Lung (tissue), 11 donors: ENCODE measurements at regions not wholly inside any gene's neighbourhood (a gene's known extent, or its start where the extent isn't known, plus 50 kb on each side); places are given as distances from the start of the nearest gene placed in this dataset.

Experiments used
- ATAC-seq: fragments of 200-7000 bp; cut with Tn5 transposase; one replicate; pipeline ENCODE4 v1.9.1; 2020; ENCODE audit warnings: moderate number of reproducible peaks; ENCODE audit not compliant: insufficient read depth, low FRiP score
- DNase-seq, 3 donors: peaks; one replicate each; pipeline ENCODE4 v3.0.0-alpha.2; 2013 to 2017
- H3K27ac ChIP-seq, 2 donors: one replicate each; pipeline ENCODE4 v1.5.1; 2013; ENCODE audit warnings: mild to moderate bottlenecking in 2 of 2, moderate library complexity in 2 of 2, control low read depth in 1 of 2, inconsistent platforms in 1 of 2, low read depth in 1 of 2, low read length in 1 of 2
- H3K27me3 ChIP-seq, 3 donors: one replicate each; pipeline ENCODE4 v1.5.1; 2013; ENCODE audit warnings: low read length in 2 of 3; ENCODE audit not compliant: control insufficient read depth in 3 of 3, insufficient read depth in 3 of 3
- H3K36me3 ChIP-seq, 4 donors: one replicate each; pipeline ENCODE4 v1.5.1; 2013; ENCODE audit warnings: low read length in 4 of 4, mild to moderate bottlenecking in 1 of 4, moderate library complexity in 1 of 4; ENCODE audit not compliant: control insufficient read depth in 4 of 4, insufficient read depth in 4 of 4
- H3K4me1 ChIP-seq, 5 donors: one replicate each; pipeline ENCODE4 v1.5.1; 2013; ENCODE audit warnings: low read length in 5 of 5, mild to moderate bottlenecking in 2 of 5, moderate library complexity in 1 of 5; ENCODE audit not compliant: control insufficient read depth in 5 of 5, insufficient read depth in 5 of 5
- H3K4me3 ChIP-seq: one replicate; pipeline ENCODE4 v1.5.1; 2013; ENCODE audit warnings: mild to moderate bottlenecking, control low read depth, moderate library complexity
- H3K9ac ChIP-seq, 2 donors: one replicate each; pipeline ENCODE4 v1.5.1; 2013; ENCODE audit warnings: low read length in 2 of 2, control low read depth in 1 of 2; ENCODE audit not compliant: insufficient read depth in 1 of 2
- H3K9me3 ChIP-seq, 4 donors: one replicate each; pipeline ENCODE4 v1.5.1; 2013; ENCODE audit warnings: low read length in 3 of 4, mild to moderate bottlenecking in 1 of 4, moderate library complexity in 1 of 4; ENCODE audit not compliant: control insufficient read depth in 4 of 4, insufficient read depth in 3 of 4
- WGBS, 2 donors: extraction: QIAGEN DNeasy Blood & Tissue Kit; methylation state at CpG; one replicate each; pipeline ENCODE4 v1.1.7; 2013; 5-methylcytosine and 5-hydroxymethylcytosine counted together
- TF ChIP-seq, protein P1 (sequence below): IDR thresholded peaks from 2 replicates; pipeline ENCODE4 v1.5.1; 2012; ENCODE audit warnings: mild to moderate bottlenecking; ENCODE audit errors: control extremely low read depth, extremely low read depth
- donor health status: control.
- donor health status: control.
- donor health status: Bipolar disorder and iron deficiency.
- donor health status: healthy.
- donor health status: DM: yes; HTN: yes; CAD: no.

DNA sequence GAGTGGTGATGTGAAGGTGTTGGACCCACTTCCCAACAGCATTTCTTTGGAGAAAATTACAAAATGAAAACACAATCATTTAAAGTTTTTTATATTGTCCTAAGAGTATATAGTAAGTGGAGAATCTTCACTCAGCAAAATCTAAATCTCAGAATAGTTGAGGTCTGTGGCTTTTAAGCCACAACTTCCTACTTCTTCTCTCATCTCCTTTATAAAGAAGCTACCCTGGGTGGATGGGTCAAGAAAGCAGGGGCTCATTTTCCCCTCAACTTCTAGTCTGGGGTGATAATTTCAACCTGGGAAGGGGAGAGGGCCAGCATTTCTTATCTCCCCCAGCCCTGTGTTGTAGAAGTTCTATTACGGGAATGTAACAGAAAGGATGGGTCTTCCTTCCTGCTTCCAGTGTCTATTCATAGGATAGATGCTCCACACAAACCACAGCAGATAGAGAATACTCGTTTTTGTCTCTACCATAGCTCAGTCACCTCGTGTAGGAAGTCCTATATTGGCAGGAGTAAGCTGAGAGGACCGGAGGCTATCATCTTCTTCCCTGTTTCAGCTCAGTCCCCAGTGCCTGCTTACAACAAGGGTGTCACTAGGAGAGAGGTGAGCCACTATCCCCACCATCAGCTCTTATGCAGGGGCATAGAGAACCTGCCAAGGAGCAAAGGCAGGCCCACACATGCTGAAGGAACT, 341.5 kb downstream of the CASP12 start:
- TF ChIP-seq, protein P1, sequence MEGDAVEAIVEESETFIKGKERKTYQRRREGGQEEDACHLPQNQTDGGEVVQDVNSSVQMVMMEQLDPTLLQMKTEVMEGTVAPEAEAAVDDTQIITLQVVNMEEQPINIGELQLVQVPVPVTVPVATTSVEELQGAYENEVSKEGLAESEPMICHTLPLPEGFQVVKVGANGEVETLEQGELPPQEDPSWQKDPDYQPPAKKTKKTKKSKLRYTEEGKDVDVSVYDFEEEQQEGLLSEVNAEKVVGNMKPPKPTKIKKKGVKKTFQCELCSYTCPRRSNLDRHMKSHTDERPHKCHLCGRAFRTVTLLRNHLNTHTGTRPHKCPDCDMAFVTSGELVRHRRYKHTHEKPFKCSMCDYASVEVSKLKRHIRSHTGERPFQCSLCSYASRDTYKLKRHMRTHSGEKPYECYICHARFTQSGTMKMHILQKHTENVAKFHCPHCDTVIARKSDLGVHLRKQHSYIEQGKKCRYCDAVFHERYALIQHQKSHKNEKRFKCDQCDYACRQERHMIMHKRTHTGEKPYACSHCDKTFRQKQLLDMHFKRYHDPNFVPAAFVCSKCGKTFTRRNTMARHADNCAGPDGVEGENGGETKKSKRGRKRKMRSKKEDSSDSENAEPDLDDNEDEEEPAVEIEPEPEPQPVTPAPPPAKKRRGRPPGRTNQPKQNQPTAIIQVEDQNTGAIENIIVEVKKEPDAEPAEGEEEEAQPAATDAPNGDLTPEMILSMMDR, result no peak
- no peak overlapping the region for H3K9ac ChIP-seq
- peaks cover 0 to under 1% (median 0%) of the 10 kb centered on the region in 5 donors for H3K4me1 ChIP-seq
- WGBS, 2 donors, result 52 to 64% methylated on average over 4 of the region's 4 CpGs
- no peaks in the 10 kb centered on the region for H3K9me3 ChIP-seq
- H3K36me3 ChIP-seq, result no peaks in the 10 kb centered on the region
- ATAC-seq (no peak), DNase-seq (no peak)
- no peak overlapping the region for H3K27ac ChIP-seq
- no peaks in the 10 kb centered on the region for H3K27me3 ChIP-seq
- H3K4me3 ChIP-seq, result no peak overlapping the region

DNA sequence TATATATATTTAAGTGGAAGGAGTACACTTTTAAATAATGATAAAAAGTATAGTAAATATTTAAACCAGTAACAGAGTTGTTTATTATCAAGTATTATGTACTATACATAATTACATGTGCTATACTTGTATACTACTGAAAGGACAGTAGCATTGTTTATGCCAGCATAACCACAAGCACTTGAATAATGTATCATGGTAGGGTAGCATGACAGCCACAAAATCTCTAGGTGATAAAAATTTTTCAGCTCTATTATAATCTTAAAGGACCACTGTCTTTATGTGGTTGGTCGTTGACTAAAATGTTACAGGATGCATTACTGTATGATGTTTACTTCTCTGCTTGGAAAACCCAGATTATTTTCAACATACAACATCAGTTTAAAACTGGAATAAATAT, 349.2 kb downstream of the CASP12 start:
- H3K4me3 ChIP-seq, result no peak overlapping the region
- ATAC-seq, result no peak
- H3K4me1 ChIP-seq, result peaks cover 0 to 5% (median 0%) of the 10 kb centered on the region in 5 donors
- no peak for DNase-seq
- no peaks in the 10 kb centered on the region for H3K27me3 ChIP-seq
- H3K9ac ChIP-seq, result no peak overlapping the region
- H3K27ac ChIP-seq, result no peak overlapping the region
- no peaks in the 10 kb centered on the region for H3K36me3 ChIP-seq
- WGBS, 2 donors, result 69 to 79% methylated on average over 1 of the region's 1 CpG
- TF ChIP-seq, protein P1, result no peak
- no peaks in the 10 kb centered on the region for H3K9me3 ChIP-seq

DNA sequence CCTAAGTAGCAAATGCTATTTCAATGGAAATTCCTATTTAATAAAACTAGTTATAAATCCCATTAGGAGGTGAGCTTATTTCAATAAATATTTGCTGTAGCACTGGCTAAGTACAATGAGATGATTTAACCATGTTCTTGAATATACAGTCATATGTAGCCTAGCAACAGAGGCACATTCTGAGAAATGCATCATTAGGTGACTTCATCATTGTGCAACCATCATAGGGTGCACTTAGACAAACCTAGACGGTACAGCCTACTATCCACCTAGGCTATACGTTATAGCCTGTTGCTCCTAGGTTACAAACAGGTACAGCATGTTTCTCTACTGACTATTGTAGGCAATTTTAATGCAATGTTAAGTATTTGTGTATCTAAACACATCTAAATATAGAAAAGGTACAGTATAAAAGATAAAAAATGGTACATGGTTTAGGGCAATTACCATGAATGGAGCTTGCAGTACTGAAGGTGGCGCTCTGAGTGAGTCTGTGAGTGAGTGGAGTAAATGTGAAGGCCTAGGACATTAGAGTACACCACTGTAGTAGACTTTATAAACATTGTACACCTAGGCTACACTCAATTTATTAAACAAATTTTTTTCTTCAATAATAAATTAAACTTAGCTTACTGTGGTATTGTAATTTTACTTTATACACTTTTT, 350.1 kb downstream of the CASP12 start:
- no peak overlapping the region for H3K4me3 ChIP-seq
- ATAC-seq, result no peak
- TF ChIP-seq, protein P1, result no peak
- 92 to 98% methylated on average over 3 of the region's 3 CpGs for WGBS, 2 donors
- H3K36me3 ChIP-seq, result no peaks in the 10 kb centered on the region
- H3K4me1 ChIP-seq, result peaks cover 0 to 5% (median 0%) of the 10 kb centered on the region in 5 donors
- no peaks in the 10 kb centered on the region for H3K27me3 ChIP-seq
- no peak overlapping the region for H3K9ac ChIP-seq
- DNase-seq, result no peak
- H3K9me3 ChIP-seq, result no peaks in the 10 kb centered on the region
- no peak overlapping the region for H3K27ac ChIP-seq
